GM11168 (cell line): ENCODE measurements at regions not wholly inside any gene's neighbourhood (a gene's known extent, or its start where the extent isn't known, plus 50 kb on each side); places are given as distances from the start of the nearest gene placed in this dataset.

Experiments used
- in situ Hi-C: fragments of 300-500 bp; cut with MboI; formaldehyde crosslinking; loops from one replicate; pipeline ENCODE4 v1.12.0; 2022; ENCODE audit warnings: low sequenced_read_pairs; ENCODE audit not compliant: unreplicated experiment

DNA sequence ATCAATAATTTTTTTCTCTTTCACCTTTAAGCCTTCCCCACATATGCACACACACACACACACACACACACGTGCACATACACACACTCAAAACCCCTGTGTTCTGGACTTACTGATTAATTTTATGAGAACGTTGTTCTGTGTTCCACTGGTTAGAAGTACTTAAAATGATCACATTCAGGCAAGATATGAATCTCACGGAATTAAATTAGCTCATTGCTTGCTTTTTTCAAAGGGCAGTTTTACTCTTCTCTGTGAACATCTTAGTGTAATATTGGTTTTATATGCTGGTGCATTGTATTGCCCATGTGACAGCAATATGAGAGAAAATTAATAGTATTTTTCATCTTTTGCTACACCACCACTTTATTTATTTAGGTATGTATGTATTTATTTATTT is 377.3 kb upstream of the RBFOX1 start:
- in situ Hi-C loops, result no loop called here

DNA sequence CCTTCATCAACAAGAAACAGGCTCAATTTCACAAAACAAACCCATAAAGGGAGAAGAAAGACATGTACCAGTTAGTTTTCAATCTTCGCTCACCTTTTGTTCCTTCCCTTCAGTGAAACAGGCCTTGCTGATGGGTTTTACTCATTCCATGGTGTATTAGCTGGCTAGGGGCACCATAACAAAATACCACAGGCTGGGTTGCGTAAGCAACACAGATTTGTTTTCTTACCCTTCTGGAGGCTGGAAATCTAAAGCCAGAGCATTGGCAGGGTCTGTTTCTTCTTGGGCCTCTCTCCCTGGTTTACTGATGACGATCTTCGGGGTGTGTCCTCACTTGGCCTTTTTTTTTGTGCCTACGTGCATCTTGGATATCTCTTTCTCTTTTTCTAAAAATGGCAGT is 383.4 kb upstream of the RBFOX1 start:
- in situ Hi-C loops, result no loop called here

DNA sequence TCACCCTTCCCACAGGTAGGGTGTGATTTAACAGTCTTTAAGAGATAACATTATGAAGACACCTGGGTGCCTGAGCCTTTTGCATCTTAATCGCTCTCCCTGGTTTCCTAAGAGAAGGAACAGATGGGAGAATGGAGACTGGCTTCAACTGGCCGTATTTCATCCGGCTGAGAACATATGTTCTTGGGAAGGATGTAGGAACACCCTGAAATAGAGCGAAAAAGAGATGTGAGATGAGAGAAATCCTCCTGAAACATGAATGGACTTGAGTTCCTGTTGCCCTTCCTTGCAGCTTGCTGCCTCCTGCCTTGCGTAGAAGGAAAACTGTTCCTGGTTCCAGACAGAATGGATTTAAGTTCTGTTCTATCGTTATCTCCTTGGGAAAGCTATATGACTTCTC is 385.4 kb upstream of the RBFOX1 start:
- in situ Hi-C loops, result no loop called here

DNA sequence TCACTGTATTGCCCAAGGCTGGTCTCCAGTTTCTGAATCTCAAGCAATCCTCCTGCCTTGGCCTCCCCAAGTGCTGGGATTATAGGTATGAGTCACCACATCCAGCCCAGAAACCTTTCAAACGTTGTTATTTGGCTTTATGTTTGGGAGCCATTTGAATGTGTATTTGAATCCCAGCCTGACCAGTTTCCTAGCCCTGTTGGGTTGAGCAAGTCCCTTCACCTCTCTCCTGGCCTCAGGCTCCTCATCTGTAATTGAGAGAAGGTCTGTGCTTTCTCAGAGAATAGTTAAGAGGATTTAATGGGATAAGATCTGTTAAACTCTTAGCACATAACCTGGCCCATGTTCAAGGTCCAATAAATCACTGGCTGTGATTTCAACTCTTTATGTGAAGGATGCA is 385.8 kb upstream of the RBFOX1 start:
- in situ Hi-C loops, result no loop called here

DNA sequence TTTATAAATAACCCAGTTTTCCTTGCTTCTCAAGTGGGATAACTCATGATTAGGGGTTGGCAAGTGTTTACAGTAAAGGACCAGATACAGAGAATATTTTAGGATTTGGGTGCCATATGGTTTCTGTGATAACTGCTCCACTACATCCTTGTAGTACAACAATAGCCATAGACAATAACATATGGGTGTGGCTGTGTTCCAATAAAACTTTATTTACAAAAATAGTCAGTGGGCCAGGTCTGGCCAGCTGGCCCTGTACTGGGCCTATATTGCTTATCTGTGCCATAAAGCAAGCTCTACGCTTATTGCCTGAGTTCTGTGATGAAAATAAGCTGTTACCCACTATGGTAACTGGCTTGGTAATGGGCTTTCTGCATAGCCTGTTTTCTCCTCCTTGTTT is 386.5 kb upstream of the RBFOX1 start:
- in situ Hi-C loops, result no loop called here

DNA sequence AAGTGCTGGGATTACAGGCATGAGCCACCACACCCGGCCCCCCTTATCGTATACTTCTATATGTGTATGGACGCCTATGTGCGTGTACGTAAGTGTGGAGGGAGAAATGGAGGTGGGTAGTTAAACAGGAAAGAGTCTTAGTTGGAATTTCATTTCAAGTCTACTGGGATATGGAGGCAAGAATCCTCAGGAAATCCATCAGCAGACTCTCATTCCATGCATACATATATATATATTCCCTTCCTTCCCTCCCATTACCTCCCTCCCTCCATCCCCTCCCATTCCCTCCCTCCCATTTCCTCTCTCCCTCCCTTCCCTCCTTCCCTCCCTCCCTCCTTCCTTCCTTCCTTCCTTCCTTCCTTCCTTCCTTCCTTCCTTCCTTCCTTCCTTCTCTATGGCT is 391.7 kb upstream of the RBFOX1 start:
- in situ Hi-C loops, result no loop called here

DNA sequence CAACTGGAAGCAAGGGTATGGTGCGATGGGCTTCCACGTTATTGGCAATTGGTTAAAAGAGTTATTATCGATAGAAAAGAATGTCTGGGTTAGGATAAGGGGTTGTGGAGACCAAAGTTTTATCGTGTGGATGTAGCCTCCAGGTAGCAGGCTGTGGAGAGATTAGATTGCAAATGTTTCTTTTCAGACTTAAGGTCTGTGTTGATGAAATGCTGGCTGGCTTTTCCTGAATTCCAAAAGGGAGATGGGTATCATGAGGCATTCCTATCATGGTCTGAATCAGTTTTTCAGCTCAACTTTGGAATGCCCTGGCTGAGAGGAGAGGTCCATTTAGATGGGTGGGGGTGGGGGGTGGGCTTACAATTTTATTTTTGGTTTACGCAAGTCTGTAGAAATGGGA is 395.0 kb upstream of the RBFOX1 start:
- in situ Hi-C loops, result no loop called here

DNA sequence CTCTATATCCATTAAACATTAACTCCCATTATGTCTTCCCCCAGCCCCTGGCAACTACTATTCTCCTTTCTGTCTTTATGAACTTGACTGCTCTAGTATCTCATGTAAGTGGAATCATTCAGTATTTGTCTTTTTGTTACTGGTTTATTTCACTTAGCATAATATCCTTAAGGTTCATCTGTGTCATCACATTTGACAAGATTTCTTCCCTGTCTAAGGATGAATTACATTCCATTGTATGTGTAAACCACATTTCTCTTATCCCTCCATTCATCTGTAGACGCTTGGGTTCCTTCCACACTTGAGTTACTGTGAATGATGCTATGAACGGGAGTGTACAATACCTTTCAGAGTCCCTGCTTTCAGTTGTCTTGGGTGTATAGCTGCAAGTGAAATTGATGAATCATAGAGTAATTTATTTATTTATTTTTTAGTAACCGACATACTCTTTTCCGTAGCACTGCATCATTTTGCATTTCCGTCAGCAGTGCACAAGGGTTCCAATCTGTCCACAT is 399.7 kb upstream of the RBFOX1 start:
- in situ Hi-C loops, result no loop called here

DNA sequence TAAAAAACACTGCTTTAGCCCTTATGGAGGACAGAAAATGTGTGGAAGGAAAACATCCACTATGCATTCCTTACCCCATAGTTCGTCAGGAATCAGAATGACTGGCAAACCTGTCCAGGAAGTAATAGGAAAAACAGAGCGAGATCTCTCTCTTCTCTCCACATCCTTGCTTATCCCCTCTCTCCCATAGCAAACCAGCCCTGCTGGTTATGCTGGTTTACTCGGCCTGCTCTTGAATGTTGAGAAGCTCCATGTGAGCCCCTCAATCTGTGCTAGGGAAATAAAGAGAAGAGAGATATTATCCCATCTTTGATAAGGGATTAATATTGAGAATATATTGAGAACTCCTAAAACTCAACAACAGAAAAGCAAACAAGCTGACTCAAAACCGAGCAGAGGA is 402.8 kb upstream of the RBFOX1 start:
- in situ Hi-C loops, result no loop called here

DNA sequence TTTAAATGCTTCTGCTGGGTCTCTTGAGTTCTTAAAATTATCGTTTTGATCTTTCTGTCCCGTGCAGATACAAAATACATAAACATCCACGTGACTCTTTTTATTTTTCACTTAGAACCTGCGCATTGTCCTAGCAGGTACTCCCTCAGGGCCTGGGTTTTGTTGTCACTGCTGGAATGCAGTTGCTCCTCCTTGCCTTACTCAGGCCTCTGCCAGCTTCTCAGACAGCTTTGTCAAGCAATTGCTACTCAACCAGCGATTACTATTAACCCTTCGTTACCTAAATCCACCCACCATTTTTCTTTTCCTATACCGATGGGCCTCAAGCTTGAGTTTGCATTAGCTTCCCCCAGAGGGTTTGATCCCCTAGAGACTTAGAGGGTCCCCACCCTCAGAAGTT is 405.9 kb upstream of the RBFOX1 start:
- in situ Hi-C loops, result no loop called here

DNA sequence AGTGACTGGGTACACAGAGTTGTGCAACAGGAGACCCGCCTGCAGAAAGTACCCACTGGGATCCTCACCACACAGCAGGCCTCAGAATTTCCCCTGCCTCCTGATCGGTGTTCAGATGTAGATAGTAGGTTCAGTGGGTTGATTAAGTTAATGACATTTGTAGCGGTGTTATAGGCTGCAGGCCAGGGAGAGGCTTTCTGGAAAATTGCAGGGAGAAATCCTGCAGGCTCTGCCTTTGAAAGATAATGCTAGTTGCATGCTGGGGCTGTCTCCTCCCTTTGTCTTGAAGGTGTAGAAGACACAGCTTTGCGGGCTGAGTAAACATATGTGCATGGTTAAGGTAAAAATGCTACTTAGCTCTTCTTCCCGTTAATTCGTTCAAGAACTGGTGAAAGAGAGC is 406.3 kb upstream of the RBFOX1 start:
- in situ Hi-C loops, result no loop called here

DNA sequence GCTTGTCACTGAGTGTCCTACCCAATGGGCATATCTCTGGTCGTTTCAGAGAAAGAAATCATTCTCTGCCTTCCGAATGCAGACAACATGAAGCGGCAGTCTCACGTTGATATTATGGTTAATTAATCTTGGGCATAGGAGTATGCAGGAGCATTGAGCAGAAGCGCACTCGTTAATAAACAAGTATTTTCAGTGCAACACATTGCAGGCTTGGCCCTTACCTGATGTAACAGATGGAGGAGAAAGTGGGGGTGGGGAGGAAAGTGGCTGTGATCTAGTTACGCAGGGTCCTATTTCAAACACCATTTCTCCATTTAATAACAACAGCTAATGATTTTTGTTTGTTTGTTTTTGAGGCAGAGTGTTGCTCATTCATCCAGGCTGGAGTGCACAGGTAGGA is 414.0 kb upstream of the RBFOX1 start:
- in situ Hi-C loops, result no loop called here

DNA sequence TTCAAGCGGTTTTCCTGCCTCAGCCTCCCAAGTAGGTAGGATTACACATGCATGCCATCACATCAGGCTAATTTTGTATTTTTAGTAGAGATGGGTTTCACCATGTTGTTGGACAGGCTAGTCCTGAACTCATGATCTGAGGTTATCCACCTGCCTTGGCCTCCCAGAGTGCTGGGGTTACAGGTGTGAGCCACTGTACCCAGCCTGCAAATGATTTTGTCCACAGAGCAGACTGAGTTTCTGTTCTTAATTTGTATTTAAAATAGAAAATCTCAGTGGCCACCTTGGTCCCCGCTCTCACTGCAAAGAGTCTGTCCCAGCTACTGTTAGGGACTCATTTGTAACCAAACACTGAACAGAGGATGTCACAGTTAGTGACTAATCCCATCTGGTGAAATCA is 415.7 kb upstream of the RBFOX1 start:
- in situ Hi-C loops, result no loop called here

DNA sequence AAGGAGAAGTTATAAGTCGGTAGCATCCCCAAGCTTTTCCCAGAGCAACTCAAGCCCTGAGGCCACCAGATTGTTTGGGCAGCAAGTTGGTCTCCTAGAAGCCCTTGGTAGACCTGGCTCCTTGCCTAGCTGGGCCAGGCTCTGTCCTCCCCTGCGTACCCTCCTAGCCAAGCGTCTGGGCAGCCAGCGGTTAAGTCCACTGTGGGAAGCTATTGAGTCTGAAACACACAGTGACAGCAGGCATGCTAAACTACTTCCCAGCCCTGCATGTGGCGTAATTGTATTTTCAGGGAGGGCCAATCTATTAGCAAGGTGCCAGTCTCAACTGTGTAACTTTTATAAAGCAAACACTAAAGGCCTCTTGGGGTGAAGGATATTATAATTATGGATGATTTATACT is 419.1 kb upstream of the RBFOX1 start:
- in situ Hi-C loops, result no loop called here

DNA sequence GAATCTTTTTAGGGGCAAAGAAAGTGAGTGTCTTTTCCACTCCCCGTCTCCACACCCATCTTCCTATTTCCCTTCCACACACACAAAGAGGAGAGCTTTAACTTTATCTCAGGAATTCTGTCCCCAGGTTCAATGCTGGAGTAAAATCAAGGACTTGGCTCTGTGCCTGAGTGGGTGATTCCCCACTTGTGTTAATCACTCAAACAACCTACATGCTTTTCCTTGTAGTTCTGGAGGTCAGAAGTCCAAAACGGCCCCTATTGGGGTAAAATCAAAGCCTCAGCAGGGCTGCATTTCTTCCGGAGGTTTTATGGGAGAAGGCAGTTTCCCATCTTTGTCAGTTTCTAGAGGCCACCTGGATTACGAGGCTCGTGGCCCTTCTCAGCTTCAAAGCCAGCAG is 422.3 kb upstream of the RBFOX1 start:
- in situ Hi-C loops, result no loop called here

DNA sequence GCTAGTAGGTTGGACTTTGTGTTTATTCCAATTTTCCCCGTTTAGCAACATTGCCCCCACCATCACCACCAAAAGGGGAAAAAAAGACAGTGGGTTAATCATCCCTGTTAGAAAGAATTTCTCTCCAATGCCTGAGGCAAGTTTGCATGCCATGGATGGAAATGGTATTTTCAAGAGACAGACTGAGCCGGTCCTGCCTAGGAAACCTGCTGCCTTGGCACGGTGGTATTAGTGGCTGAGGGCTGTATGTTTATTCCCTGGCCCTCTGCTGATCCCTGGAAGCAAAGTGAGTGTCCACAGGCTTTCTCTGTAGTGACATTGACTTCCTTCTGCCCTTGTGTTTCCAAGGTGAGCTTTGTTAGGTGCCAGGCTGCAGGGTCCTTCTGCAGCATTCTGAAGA is 427.0 kb upstream of the RBFOX1 start:
- in situ Hi-C loops, result no loop called here

DNA sequence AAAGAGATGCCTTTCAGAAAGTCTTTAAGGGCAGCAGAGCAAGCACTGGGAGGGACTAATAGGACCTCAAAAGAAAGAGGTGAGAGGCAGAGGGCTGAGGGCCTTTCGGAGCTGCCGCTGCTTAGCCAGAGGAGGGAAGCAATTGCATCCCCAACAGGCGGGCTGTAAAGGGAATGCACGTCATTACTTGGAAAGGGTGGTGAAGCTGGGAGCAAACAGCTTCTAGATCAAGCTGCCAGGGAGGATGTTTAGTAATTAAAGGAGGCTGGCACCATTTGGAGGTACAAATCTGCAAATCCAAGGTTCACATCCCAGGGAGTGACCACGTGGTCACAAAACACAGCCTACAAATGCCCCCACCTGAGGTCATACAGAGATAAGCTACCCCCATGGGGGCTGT is 429.0 kb upstream of the RBFOX1 start:
- in situ Hi-C loops, result no loop called here

DNA sequence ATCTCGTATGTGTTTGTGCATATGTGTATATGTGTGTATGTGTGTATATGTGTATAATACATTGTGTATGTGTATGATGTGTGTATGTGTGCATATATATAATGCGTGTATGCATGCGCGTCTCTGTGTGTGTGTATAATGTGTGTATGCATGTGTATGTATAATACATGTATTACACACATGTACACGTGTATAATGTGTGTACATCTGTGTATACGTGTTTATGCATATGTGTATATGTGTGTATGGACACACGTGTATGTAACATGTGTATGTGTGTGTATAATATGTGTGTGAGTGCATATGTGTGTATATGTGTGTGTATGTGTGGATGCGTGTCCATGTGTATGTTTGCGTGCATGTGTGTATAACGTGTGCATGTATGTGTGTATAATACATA is 433.7 kb upstream of the RBFOX1 start:
- in situ Hi-C loops, result no loop called here

DNA sequence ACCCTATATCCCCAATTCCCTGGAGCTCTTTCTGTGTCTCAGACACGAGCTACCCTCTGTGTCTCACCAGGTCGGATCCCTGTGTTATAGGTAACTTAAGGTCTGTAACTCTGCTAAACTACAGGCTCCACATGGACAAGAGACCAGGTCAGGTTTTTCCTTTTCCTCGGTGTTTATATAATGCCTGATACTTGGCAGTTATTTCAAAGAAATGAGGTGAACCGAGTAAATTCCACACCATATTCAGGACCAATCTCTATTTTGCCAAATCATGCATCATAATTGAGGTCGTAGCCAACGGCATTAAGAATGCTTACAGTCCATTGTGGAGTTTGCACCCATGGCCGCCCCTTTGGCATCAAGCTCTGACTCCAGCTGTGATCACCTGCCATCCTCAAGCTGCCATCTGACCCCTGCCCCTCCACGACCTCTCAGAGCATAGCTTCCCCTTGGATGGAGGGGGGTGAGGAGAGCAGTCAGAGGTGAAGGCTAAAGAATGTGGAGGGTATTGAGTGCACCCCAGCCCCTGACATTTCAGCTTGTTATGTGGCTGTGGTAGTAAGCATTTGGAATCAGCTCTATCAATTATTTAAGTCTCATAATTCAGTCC is 434.7 kb upstream of the RBFOX1 start:
- in situ Hi-C loops, result no loop called here

DNA sequence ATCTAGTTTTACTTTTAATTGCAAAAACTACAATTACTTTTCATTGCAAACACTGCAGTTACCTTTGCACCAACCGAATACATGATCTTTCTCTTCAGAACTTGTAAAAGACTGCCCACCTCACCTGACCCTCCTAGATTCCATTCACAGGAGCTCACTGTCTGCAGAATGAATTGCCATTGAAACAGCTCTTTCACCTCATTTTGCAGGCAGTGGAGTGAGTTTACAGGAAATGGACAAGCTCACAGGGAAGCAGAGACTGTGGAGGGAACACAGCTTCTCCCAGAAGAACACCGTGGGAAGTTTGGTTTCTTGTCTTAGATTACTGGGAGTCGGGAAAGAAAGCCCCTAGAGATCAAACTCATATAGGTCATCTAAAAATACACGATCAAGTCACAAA is 439.7 kb upstream of the RBFOX1 start:
- in situ Hi-C loops, result no loop called here

DNA sequence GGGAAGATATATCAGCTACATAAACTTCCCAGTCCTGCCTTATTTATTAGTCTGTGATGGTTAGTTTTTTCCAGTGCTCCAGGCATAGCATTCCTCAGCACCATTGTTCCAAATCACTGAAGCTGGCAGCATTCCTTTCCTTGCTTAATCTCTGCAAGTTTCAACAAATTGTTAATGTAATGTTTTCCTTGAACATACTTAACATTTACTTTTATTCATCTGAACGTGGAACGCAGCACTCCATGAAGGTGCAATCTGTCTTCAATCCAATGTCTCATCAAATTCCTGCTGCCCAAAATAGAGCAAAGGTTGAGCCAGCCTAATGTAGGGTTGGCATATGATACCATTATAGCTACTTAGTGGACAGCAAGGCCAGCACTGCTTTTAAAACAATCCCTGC is 441.1 kb upstream of the RBFOX1 start:
- in situ Hi-C loops, result no loop called here

DNA sequence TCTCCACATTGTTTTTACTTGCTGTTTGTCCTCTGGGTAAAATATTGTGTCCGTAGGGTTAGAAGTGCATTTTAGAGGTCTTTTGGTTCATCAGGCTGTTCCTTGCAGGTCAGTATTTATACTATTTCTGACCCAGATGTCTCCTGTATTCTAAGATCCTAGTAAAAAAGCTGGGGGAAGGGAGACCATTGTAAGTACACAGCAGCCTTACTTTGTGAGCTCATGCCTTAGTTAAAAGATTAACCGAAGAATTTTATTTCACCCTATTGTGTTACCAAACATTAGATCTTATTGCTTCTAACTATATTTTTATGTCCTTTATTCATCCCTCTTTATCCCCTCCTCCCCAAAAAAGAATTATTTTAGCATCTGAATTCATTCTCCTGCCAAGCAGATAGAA is 444.1 kb upstream of the RBFOX1 start:
- in situ Hi-C loops, result no loop called here

DNA sequence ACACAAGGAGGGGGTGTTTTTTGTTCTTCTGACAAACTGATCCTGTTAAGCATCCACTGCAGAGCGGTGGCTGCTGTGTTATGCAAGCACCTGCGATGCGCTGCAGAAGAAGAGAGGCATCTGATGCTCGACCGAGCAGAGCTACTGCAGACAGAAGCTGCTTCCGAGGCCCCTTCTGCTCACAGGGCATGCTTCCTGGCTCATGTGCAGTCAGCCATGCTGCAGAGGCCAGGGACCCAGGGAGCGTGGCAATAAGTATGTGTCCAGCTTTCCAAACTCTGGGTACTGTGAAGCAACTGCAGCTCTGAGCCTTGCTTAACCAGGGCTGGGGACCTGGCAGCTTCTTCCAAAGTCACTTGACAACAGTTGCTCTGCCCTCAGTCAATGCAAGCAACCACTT is 448.6 kb upstream of the RBFOX1 start:
- in situ Hi-C loops, result no loop called here
